ENCODE measurements at regions not wholly inside any gene's neighbourhood (a gene's known extent, or its start where the extent isn't known, plus 50 kb on each side); places are given as distances from the start of the nearest gene placed in this dataset.
"Not testable (repeated sequence)": the region's sequence is repeated elsewhere in the genome, so short reads cannot be mapped to it uniquely, and the experiment has no call there.

DNA sequence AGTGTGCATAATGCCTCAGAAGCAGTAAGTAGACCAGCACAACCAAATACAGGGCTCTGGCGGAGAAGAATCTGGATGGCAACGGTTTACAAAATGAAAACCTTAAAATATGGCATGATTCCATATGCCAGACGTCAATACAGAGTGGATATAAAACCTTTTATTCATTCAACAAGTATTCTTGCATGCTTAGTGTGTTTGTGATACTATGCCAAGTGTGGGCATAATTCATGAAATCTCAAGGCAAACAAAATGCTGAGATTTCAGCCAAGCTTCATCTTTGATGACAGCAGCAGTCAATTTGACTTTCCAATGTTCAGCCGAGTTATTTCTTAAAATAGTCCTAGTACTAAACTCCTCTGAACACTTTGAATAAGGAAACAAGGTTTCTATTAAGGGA lies 119.4 kb downstream of the CD24 start:
- no peak for DNase-seq (ENCODE audit: extremely low read depth, low read depth, low spot score)

DNA sequence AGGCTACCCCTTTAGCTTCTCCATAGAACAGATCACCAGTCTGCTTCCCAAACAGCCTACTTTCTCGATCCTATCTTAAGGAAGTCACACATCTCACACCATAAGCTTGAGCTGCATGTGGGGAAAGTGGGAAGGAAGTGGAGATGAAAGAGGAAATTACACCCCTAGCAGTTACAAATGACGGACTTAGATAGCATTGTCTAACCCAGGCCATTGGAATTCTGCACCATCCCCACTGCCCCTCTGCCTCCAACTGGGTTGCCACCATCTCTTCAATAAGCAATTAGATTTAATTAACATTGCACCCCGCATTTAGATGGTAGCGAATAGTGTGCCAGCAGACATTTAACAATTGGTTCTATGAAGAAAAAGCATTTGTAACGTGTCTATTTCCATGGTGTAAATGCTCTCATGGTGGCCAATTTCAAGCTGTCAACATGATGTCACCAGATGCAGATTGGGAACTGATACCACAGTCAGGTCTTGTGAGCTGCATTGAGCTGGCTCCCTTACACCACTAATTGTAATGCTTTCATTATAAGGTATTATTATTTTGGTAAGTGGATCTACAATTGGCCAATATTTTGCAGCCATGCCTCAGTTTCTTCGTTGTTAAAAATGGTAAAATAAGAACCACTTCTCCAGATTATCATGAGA lies 124.7 kb downstream of the CD24 start:
- no peak for DNase-seq (ENCODE audit: extremely low read depth, low read depth, low spot score)

DNA sequence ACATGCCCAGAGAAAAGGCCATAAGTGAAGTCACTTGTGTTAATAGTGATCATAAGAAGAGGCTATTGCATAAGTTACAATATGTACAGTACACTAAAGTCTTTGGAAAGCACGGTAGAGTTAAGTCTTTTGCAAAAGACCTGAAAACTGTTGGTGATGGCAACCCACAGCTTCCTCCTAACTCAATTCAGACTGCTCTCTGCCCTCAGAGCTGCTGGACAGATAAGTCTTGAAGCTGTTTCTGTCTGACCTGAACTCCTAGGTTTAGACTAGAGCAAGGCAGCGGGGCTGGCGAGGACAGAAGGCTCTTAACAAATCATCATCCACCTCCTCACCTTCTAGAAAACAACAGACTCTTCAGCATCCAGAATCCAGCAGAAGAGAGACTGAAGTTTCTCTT lies 125.4 kb downstream of the CD24 start:
- DNase-seq (ENCODE audit: extremely low read depth, low read depth, low spot score): no peak

DNA sequence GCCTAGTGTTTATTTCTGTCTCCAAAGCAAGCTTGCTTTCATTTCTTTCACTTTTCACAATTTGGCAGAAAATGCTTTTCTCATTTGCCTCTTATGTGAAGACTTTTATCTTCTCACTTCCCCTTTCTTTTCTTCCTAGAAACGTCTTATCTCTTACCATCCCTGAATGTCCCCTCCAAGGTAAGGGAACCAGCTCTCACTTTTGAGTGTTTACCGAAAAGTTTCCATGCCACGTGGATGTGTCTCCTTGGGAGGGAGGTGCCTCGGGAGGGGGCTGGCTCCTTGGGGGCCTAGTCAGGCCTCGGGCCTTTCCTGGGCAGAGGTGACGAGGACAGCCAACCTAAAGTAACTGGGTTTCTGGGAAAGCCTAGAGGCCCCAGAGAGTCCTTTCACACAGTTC lies 127.4 kb downstream of the CD24 start:
- DNase-seq (ENCODE audit: extremely low read depth, low read depth, low spot score): no peak

DNA sequence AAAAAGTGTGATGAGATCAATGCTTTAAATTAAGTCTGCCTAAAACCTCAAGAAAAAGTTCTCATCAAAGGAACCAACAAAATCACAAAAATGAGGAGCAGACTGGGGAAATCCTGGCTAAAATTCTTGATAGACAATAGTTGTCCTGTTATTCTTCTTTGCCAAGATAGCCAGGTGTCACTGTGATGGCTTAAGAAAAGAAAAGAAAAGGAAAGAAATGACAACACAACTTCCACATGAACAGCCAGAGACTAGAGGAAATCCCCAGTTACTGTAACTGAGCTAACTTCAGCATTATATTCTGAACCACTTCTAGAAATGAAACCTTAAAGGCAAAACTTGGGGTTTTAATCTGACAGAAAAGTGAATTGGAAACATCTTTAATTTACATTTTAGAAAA lies 129.6 kb downstream of the CD24 start:
- no peak for DNase-seq (ENCODE audit: extremely low read depth, low read depth, low spot score)

DNA sequence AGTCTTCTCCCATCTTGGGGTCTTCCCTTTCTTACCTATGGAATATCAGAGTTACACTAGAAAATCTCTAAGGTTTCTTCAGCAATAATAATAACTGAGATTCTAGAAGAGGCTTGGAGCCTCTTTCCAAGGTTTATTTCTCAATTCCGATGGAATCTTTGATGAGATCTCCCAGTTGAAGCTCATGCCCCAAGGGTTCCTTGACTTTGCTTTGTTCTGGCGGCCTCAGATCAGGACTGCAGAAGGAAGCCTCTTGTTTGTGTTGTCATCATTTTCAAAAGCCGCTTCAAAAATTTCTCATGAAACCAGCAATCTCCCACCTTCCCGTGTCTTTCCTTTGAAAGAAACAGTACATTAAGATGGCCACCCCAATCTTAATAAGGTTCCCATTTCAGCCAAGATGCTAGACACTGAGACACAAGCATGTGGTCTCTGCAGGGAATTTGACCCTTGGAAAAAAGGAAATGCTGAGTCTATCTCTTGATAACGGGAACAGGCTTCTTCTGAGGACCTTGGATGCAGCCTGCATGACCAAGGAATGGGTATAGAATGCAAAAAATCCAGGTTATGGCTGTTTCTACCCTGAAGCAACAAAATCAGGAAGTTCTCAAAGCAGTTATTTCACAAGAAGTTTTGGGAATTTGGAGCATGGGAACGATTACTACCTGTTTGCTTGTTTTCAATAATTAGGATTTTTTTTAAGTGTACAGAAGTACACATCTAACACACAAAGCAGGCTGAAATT lies 141.6 kb downstream of the CD24 start:
- DNase-seq (ENCODE audit: extremely low read depth, low read depth, low spot score): no peak

DNA sequence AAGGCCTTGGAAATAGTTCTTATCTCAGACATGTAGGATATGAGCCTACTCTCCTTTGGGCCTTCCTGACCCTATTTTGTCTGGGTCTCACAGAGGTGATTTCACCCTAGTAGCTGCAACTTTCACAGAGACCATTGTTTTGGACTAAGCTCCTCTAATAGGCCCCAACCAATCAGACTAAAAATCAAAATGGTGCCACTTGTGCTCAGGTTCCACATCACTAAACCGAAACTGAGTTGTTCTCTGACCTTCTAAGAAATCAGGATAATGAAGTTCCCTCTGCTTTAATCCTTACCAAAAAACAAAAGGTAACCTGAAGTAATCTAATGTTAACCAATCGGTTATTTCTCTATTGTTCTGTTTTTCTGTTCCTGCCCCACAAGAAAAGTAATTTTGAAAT lies 143.6 kb downstream of the CD24 start:
- DNase-seq (ENCODE audit: extremely low read depth, low read depth, low spot score): no peak

DNA sequence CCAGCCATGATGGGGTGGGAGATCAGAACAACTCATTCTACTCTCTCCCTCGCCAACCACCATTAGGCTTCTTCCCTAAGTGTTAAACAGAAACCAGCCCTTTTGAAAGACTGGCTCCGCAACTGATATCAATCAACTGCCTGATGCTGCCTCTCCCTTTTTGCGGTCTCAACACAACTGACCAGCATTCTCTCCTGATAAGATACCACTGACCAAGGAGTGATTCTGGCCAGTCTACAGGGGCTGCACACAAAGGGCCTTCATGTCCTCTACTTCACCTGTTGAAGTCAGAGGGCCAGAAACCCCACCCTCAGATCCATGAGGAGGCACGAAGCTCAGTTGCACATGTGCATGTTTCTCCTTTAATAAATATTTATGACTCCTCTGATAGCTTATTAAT lies 145.1 kb downstream of the CD24 start:
- no peak for DNase-seq (ENCODE audit: extremely low read depth, low read depth, low spot score)

DNA sequence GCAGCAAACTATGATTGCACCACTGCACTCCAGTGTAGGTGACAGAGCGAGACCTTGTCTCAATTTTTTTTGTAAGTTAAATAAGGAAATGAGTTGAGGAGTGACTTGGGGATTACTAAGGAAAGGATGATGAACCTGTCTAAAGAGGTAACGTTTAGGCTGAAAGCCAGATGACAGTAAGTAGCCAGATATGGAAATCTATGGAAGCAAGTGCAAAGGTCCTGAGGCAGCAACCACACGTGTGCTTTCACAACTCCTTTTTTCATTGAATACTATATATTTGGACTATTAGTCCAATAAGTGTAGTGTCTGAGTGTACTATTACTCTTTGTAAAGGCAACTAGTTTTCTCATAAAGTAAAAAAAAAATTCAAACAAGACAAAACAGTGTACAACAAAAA lies 147.4 kb downstream of the CD24 start:
- DNase-seq (ENCODE audit: extremely low read depth, low read depth, low spot score): no peak

DNA sequence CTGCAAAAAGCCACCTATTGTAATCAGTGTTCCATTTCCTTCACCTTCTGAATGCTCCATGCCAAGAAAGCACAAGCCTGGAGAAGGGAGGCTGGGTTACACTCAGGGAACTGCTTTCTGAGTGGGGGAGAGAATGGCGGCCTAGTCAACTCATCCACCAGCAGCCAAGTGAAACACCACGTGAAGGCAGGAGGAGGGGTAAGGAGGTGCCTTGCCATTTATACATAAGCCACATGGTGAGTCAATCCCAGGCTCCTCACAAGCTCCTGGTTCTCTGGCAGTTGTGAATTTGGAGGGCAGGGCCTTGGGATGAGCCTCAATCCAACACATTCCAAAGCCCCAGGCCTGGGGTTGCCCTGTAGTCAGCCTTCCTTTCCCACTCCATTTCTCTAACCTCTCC lies 149.4 kb downstream of the CD24 start:
- DNase-seq (ENCODE audit: extremely low read depth, low read depth, low spot score): no peak

DNA sequence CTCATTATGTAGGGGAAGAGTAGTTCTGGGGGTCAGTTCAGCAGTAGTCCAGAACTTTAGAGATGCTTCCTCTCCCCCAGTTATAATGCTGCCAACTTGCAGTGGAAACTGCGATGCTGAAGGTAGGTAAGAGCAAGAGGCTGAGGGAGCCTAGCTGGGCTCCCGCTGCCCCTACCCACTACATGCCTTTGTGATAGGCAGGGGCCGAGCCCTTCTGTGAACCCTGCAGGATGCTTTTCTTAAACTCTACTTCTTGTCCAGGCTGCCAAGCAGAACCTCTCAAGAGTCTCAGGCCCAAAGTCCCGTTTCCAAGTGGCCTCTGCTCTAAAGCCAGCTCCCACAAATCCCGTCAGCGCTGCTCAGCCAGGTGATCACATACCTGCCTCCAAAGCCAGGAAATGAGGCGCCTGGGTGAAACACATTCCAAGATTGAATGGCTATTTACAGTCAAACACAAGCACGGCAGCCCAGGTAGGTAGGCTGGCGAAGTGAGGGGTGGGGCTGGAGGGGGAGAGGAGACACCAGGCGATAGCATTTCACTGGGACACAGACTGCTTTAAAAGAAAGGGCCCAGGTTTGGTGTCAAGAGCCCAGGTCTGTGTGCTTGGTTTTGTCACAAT lies 150.7 kb downstream of the CD24 start:
- no peak for DNase-seq (ENCODE audit: extremely low read depth, low read depth, low spot score)

DNA sequence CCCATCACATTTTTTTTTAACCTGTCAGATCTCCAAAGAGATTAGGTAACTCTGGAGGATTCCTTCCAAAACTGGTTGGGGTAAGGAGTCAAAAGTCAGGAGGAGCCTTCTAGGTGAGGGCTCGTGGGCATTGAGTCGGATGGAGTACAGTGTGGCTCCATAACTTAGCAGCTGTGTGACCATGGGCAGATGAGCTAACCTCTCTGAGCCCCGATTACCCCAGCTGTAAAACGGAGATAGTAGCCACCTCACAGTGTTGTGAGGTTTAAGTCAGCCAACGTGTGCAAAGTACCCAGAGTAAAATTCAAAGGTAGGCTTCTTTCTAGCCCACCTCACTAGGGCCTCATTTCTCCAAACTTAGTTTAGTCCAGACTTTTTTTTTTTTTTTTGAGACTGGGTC lies 151.5 kb downstream of the CD24 start:
- no peak for DNase-seq (ENCODE audit: extremely low read depth, low read depth, low spot score)

DNA sequence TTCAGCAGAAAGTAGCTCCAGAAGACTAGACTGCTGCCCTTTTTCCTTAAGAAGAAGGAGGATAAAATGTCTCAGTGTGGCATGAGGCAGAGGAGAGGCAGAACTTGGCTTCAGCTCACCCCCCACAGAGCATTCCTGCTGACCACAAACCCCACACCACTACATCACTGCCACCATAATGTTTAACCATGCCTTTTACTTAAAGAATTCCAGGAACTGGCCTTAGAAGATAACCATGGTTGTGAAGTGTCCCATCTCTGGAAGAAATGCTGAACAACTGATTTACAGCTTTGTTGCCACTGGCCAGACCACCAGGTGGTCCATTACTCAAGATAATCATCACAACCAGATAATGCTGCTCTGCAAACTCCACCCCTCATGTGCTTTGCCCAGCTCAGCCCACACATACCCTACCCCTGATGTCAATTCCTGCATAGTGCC lies 154.1 kb downstream of the CD24 start:
- DNase-seq (ENCODE audit: extremely low read depth, low read depth, low spot score): no peak

DNA sequence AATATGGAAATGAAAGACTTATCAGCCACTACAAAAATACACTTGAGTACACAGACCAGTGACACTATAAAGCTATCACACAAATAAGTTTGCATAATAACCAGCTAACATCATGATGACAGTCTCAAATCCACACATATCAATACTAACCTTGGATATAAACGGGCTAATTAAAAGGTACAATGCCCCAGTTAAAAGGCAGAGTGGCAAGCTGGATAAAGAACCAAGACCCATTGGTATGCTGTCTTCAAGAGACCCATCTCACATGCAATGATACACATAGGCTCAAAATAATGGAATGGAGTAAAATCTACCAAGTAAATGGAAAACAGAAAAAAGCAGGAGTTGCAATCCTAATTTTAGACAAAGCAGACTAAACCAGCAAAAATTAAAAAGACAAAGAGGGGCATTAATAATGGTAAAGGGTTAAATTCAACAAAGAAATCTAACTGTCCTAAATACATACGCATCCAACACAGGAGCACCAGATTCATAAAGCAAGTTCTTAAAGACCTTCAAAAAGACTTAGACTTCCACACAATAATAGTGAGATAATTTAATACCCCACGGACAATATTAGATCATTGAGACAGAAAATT lies 163.3 kb downstream of the CD24 start:
- DNase-seq (ENCODE audit: extremely low read depth, low read depth, low spot score): no peak

DNA sequence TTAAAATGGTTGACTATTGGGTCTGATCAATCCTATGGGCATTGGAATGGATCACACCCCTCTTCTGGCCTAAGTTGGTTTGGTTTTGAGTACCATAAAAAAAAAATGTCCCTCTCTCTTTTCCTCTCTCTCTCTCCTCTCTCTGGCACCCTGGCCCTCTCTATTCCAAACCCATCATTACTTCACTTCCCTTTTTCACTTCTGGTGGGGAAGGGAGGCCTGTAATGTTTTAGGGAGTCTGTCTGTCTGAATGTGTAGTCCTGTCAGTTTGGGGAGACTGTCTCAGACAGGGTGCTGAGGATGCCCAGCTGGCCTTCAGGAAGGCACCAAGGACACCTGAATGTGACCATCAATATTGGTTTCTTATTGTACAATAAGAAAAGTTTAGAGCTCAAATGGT lies 165.8 kb downstream of the CD24 start:
- DNase-seq (ENCODE audit: extremely low read depth, low read depth, low spot score): no peak

DNA sequence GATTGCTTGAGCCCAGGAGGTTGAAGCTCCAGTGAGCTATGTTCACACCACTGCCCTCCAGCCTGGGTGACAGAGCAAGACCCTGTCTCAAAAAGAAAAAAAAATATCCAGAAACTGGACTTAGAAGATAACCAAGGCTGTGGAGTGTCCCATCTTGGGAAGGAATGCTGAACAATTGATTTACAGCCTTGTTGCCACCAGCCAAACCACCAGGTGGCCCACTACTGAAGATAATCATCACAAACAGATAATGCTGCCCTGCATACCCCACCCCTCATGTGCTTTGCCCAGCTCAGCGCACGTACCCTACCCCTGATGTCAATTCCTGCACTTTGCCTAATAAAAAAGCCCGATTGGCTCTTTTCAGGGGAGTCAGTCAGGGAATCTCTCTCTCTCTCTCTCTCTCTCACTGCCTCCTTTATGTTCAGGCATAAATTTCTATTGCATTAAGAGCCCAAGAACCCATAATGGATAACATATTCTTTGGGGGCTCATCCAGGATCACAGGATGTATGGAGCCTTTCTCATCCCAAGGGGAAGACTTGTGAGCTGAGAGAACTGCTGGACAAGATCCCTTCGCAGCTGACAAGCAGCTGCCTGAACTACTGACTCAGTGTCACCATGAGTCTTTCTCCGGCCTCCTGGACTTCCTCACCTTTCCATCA lies 166.4 kb downstream of the CD24 start:
- DNase-seq (ENCODE audit: extremely low read depth, low read depth, low spot score): no peak

DNA sequence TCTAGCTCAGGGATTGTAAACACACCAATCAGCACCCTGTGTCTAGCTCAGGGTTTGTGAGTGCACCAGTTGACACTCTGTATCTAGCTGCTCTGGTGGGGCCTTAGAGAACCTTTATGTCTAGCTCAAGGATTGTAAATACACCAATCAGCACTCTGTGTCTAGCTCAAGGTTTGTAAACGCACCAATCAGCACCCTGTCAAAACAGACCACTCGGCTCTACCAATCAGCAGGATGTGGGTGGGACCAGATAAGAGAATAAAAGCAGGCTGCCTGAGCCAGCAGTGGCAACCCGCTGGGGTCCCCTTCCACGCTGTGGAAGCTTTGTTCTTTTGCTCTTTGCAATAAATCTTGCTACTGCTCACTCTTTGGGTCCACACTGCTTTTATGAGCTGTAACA lies 168.3 kb downstream of the CD24 start:
- DNase-seq (ENCODE audit: extremely low read depth, low read depth, low spot score): not testable (repeated sequence)

DNA sequence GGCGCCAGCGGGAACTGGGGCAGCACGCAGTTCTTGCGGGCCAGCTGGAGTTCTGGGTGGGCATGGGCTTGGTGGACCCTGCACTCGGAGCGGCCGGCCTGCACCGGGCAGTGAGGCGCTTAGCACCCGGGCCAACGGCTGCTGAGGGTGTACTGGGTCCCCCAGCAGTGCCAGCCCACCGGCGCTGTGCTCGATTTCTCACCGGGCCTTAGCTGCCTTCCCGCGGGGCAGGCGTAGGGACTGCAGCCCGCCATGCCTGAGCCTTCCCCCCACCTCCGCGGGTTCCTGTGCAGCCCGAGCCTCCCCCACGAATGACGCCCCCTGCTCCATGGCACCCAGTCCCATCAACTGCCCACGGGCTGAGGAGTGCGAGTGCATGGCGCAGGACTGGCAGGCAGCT lies 168.8 kb downstream of the CD24 start:
- no peak for DNase-seq (ENCODE audit: extremely low read depth, low read depth, low spot score)

DNA sequence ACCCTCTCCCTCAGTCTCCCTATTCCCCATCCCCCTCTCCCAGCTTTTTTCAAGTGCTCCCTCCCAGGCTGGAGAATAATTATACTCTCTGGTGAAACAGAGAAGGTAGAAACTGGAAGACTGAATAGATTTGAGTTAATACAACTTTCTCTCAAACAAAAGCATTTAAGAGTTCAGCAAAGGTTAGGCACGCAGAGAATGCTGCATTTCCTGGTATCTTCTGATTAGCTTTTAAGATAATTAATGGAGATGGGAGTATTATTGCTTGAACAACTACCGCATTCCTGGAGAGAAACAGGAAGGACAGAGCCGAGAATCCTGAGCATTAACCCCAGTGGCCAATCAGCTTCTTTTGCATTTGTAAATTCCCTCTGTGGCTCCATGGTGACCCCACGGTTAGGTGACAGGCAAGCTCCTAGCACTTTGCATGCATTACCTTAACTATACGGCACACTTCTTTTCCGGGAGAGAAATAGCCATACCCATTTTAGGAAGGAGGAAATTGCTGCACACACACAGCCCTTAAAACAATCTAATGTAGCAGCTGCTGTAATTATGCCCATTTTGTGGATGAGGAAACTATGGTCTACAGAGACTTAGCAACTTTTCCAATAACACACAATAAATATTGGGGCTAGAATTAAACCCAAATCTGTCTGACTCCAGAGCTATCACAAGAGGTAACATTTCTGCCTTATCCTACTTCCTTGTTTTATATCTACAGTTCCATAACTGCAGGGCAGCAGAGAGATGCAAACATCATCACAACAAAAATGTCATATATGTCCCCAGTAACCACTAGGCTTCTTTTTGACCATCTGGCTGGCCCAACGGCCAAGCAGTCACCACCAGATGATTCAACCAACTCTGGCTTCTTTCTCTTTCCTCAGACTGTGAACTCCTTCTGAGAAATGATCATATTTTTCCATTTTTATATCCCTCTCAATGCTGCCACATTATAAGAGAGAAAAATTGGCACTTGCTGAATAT lies 169.9 kb downstream of the CD24 start:
- no peak for DNase-seq (ENCODE audit: extremely low read depth, low read depth, low spot score)

DNA sequence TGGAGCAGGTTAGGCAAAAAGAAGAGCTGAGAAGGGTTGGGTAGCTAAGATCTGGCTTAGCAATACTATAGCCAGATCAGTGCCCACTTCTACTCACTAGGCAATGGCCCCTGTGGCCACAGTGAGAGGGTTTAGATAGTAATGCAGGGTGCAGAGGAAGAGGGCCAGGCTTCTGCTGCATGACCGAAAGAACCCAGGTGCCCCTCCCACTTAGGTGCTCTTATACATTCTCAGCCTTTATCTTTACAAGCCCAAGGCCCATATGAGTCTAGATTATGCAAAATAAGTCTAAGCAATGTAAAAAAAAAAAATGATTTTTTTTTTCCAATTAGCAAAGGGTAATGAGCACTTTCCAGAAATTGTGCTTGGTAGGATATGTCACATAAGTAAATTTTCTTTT lies 171.3 kb downstream of the CD24 start:
- DNase-seq (ENCODE audit: extremely low read depth, low read depth, low spot score): no peak
